GM12878 (cell line): ENCODE measurements at regions not wholly inside any gene's neighbourhood (a gene's known extent, or its start where the extent isn't known, plus 50 kb on each side); places are given as distances from the start of the nearest gene placed in this dataset.

Experiments used
- ATAC-seq: fragments of 200-7000 bp; cut with Tn5 transposase; 3 replicates; pipeline ENCODE4 v1.9.1; 2020; ENCODE audit warnings: mild to moderate bottlenecking, moderate library complexity
- BruUV-seq: library from RNA; stranded (reverse); fragments of 400-500 nt; replicated peaks from 2 replicates; lab custom pipeline; 2021; lab: Mats Ljungman, UMichigan
- CTCF ChIA-PET: fragments of 300-600 bp; sonication (Branson Sonifier 250); formaldehyde crosslinking; extraction: SDS; loops from one replicate; lab custom pipeline; 2021; ENCODE audit warnings: inconsistent platforms; lab: Yijun Ruan, JAX
- POLR2A ChIA-PET: fragments of 350-600 bp; formaldehyde crosslinking; extraction: SDS; loops from one replicate; lab custom pipeline; 2021; ENCODE audit warnings: inconsistent platforms; lab: Charles Lee
- RAD21 ChIA-PET: fragments of 300-600 bp; sonication (Branson Sonifier 250); formaldehyde crosslinking; loops from one replicate; lab custom pipeline; 2023; ENCODE audit warnings: antibody characterized with exemption; ENCODE audit not compliant: unreplicated experiment; lab: Charles Lee
- SMC1A ChIA-PET: fragments of 300-600 bp; sonication (Branson Sonifier 250); formaldehyde crosslinking; loops from one replicate; lab custom pipeline; 2023; ENCODE audit not compliant: unreplicated experiment, uncharacterized antibody; lab: Charles Lee
- DNase-seq: peaks from one replicate; pipeline ENCODE4 v3.0.0-alpha.2; 2011; ENCODE audit warnings: low read depth, low spot score
- FAIRE-seq: peaks from 3 replicates; lab custom pipeline; 2011; peaks lifted over from hg19 to GRCh38; lab: Jason Lieb, UNC
- H2AFZ ChIP-seq: 2 replicates; pipeline ENCODE4 v1.6.0; 2011; ENCODE audit warnings: low read depth, low read length, control low read depth; ENCODE audit not compliant: control insufficient read depth
- H3K27ac ChIP-seq: 2 replicates; pipeline ENCODE4 v1.5.1; 2011; ENCODE audit warnings: control low read depth; ENCODE audit not compliant: control insufficient read depth, insufficient read depth
- H3K27me3 ChIP-seq, 2 experiments: replicated peaks in 1 of 2; 2 replicates each; pipeline versions ENCODE4 v1.6.0 to v1.6.1; 2011; ENCODE audit warnings: low read length in 1 of 2; ENCODE audit not compliant: control insufficient read depth in 2 of 2, insufficient read depth in 2 of 2
- H3K36me3 ChIP-seq, 2 experiments: 2 replicates each; pipeline ENCODE4 v1.5.1; 2011; ENCODE audit warnings: low read length in 1 of 2; ENCODE audit not compliant: control insufficient read depth in 2 of 2, insufficient read depth in 2 of 2
- H3K4me1 ChIP-seq: 2 replicates; pipeline ENCODE4 v1.6.1; 2011; ENCODE audit warnings: mild to moderate bottlenecking, low read length, moderate library complexity, mixed read lengths; ENCODE audit not compliant: control insufficient read depth, insufficient read depth
- H3K4me2 ChIP-seq: 2 replicates; pipeline ENCODE4 v1.6.0; 2011; ENCODE audit warnings: control low read depth; ENCODE audit not compliant: control insufficient read depth, insufficient read depth
- H3K4me3 ChIP-seq: fragments of 200-600 bp; sonication (generic); 2 replicates; pipeline ENCODE4 v1.5.1; 2016
- H3K79me2 ChIP-seq: 2 replicates; pipeline ENCODE4 v1.6.0; 2011; ENCODE audit warnings: low read length; ENCODE audit not compliant: control insufficient read depth, insufficient read depth
- H3K9ac ChIP-seq: 2 replicates; pipeline ENCODE4 v1.8.0; 2011; ENCODE audit warnings: low read length, control low read depth, mixed read lengths; ENCODE audit not compliant: control insufficient read depth, insufficient read depth
- H3K9me3 ChIP-seq: replicated peaks from 3 replicates; pipeline ENCODE4 v1.5.1; 2011; ENCODE audit warnings: mild to moderate bottlenecking, low read length; ENCODE audit not compliant: control insufficient read depth, insufficient read depth
- H4K20me1 ChIP-seq: 2 replicates; pipeline ENCODE4 v1.6.0; 2011; ENCODE audit not compliant: control insufficient read depth, insufficient read depth
- CREM ChIP-seq: IDR thresholded peaks from 2 replicates; pipeline ENCODE4 v1.6.1; 2014; ENCODE audit warnings: antibody characterized with exemption, low read depth
- CTCF ChIP-seq, 3 experiments: IDR thresholded peaks in 2 of 3; conservative IDR thresholded peaks in 1 of 3; 2 replicates each; pipeline ENCODE4 v1.5.1; 2011; ENCODE audit warnings: low read depth in 3 of 3, low read length in 3 of 3, mild to moderate bottlenecking in 3 of 3, control low read depth in 2 of 3, moderate library complexity in 2 of 3, inconsistent platforms in 1 of 3, mixed read lengths in 1 of 3; ENCODE audit not compliant: control insufficient read depth in 2 of 3, insufficient read depth in 1 of 3; ENCODE audit errors: extremely low read depth in 1 of 3
- MYC ChIP-seq: IDR thresholded peaks from 2 replicates; pipeline ENCODE4 v1.6.1; 2011; ENCODE audit warnings: mild to moderate bottlenecking, low read length, moderate library complexity, inconsistent platforms; ENCODE audit not compliant: insufficient read depth, insufficient replicate concordance, insufficient read length, severe bottlenecking
- NFIC ChIP-seq: IDR thresholded peaks from 2 replicates; pipeline ENCODE4 v1.6.1; 2012; ENCODE audit warnings: low read depth, mild to moderate bottlenecking, inconsistent platforms, low read length, moderate library complexity
- PAX5 ChIP-seq: IDR thresholded peaks from 2 replicates; pipeline ENCODE4 v1.6.1; 2011; ENCODE audit warnings: low read depth, low read length, borderline replicate concordance
- RAD21 ChIP-seq: IDR thresholded peaks from 2 replicates; pipeline ENCODE4 v1.6.1; 2011; ENCODE audit warnings: mild to moderate bottlenecking, low read depth, low read length, moderate library complexity; ENCODE audit not compliant: insufficient read depth
- SREBF2 ChIP-seq: IDR thresholded peaks from 2 replicates; pipeline ENCODE4 v1.6.1; 2012; ENCODE audit warnings: mild to moderate bottlenecking, low read length
- ZBTB11 ChIP-seq: fragments of 450-650 bp; formaldehyde crosslinking; IDR thresholded peaks from 2 replicates; pipeline ENCODE4 v1.5.0; 2022; ENCODE audit warnings: mild to moderate bottlenecking, missing genetic modification characterization
- ZNF687 ChIP-seq: fragments of 450-650 bp; IDR thresholded peaks from 2 replicates; pipeline ENCODE4 v1.6.1; 2017; ENCODE audit warnings: mild to moderate bottlenecking, moderate library complexity
- WGBS: methylation state at CpG from one replicate; pipeline ENCODE4 v1.1.6; 2016; ENCODE audit warnings: low lambda C conversion rate; ENCODE audit not compliant: insufficient replicate concordance, insufficient coverage; ENCODE audit errors: missing lambda C conversion rate; 5-methylcytosine and 5-hydroxymethylcytosine counted together
- in situ Hi-C: fragments of 300-500 bp; cut with MboI; formaldehyde crosslinking; loops from 9 replicates; pipeline ENCODE4 v1.14.3; 2018; ENCODE audit warnings: mixed read lengths
- intact Hi-C: fragments of 100-400 bp; cut with micrococcal nuclease; formaldehyde crosslinking; loops from one replicate; pipeline ENCODE4 v1.14.2; 2022; ENCODE audit not compliant: unreplicated experiment

- TF ChIP-seq MYC: no peak
- TF ChIP-seq CREM: 0 out of 2 replicates have a peak, but pooled peaks have one; percentile 18
- TF ChIP-seq PAX5: no peak
- TF ChIP-seq NFIC: 0 out of 2 replicates have a peak, but pooled peaks have one; percentile 13
- no peak for TF ChIP-seq ZNF687
- no peak for TF ChIP-seq SREBF2
- TF ChIP-seq, all 136 proteins: peak for 5
Measured at GRCh38 chr6:54695815-54696214, 150.8 kb upstream of the FAM83B start (continued).

- 18% methylated on average over 3 of the region's 3 CpGs for WGBS
- POLR2A ChIA-PET: interaction anchor here (0.6 to 1.3 kb wide), 3 partner anchors 10 to 15 kb away, joined by 3 read pairs; no protein-coding TSS in a partner anchor
- H3K4me3 ChIP-seq: no peak overlapping the region
Measured at GRCh38 chr6:54697424-54697823, 149.1 kb upstream of the FAM83B start.

More at GRCh38 chr6:54697424-54697823, 149.1 kb upstream of the FAM83B start:
- Histone ChIP-seq H3K27ac (no peak overlapping the region), H3K36me3 (no peaks in the 10 kb centered on the region), H2AFZ (no peak overlapping the region), H3K9me3 (no peaks in the 10 kb centered on the region), H3K79me2 (no peaks in the 10 kb centered on the region), H4K20me1 (no peaks in the 10 kb centered on the region), H3K4me2 (no peak overlapping the region), H3K9ac (no peak overlapping the region), H3K27me3 (no peaks in the 10 kb centered on the region), H3K4me1 (no peaks in the 10 kb centered on the region)
- in situ Hi-C loops: no loop called here
- no peak for DNase-seq
- SMC1A ChIA-PET: interaction anchor here (0.6 to 2.6 kb wide), 12 partner anchors 11 to 109 kb away, joined by 3 to 12 read pairs (median 4); no protein-coding TSS in a partner anchor
- no TSS peak for BruUV-seq
- intact Hi-C loops: no loop called here
- peak; percentile 52 for TF ChIP-seq RAD21
- TF ChIP-seq ZBTB11 (CRISPR knock-in tag): no peak
- TF ChIP-seq CTCF (IDR thresholded peaks at IDR 0.05 in 2 of 3, conservative IDR thresholded peaks at IDR 0.05 in 1 of 3; ENCODE audit: control insufficient read depth in 2 of 3, extremely low read depth in 1 of 3, insufficient read depth in 1 of 3, low read depth in 3 of 3, low read length in 3 of 3): peak in 2 of 3 experiments; percentile 11 to 37; a peak in 3 of 6 replicates
- no peak for ATAC-seq
- RAD21 ChIA-PET: interaction anchor here (2.5 to 4.1 kb wide), 4 partner anchors 9 to 40 kb away, joined by 7 to 28 read pairs (median 13); no protein-coding TSS in a partner anchor
- CTCF ChIA-PET: interaction anchor here (0.6 to 17.4 kb wide), 17 partner anchors 8 to 501 kb away, joined by 3 to 183 read pairs (median 4); no protein-coding TSS in a partner anchor
- FAIRE-seq: no peak
